GM21737 (cell line): ENCODE measurements at regions not wholly inside any gene's neighbourhood (a gene's known extent, or its start where the extent isn't known, plus 50 kb on each side); places are given as distances from the start of the nearest gene placed in this dataset.

Source experiments
- ATAC-seq: cut with Tn5 transposase; IDR thresholded peaks from one replicate; pipeline ENCODE4 v1.9.1; 2021; ENCODE audit warnings: mild to moderate bottlenecking, moderate library complexity; ENCODE audit not compliant: unreplicated experiment

DNA sequence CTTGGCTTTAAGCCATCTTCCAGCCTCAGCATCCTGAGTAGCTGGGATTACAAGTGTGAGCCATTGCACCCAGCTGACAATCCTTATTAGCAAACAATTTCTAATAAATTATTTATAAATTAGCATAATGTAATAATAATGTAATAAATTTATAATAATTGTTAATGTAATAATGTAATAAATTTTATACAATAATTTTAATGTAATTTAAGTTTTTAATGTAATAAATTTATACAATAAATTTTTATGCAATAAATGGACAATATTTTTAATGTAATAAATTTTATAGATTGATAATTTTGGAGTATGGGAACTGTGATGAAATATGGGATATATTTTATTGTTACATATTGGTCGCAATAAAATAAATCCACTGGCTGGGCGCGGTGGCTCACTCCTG, 1457.5 kb downstream of the KCNT2 start:
- no peak for ATAC-seq

DNA sequence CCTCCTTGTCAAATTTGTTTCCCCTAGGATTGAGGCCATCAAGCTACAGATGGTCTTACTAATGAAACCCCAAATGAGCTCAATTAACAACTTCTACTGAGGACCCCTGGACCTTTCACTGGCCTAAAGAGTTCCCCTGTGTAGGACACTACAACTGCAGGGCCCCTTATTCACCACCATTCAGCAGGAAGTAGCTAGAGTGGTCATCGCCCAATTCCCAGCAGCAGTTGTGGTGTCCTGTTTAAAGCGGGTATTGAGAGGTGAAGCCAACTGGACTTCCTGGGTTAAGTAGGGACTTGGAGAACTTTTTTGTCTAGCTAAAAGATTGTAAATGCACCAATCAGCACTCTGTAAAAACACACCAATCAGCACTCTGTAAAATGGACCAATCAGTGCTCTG, 1466.9 kb downstream of the KCNT2 start:
- no peak for ATAC-seq

DNA sequence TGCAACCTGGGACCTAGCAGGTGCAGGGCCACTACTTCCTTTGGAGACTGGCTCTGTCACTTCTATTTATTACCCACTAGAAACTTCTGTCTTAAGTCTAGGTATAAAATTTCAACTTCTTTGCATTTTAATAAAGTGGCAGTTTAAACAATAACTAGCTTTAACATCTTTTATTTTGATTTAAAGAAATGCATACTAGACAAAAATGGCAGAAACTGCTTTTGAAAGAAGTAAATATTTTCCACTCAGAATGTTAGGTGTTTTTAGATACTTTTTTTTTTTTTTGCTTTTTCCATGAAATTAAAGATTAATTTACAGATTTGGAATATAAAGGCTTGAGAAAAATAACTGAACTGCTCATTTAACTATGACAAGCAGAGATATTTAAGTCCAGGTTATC, 1477.6 kb downstream of the KCNT2 start:
- no peak for ATAC-seq

DNA sequence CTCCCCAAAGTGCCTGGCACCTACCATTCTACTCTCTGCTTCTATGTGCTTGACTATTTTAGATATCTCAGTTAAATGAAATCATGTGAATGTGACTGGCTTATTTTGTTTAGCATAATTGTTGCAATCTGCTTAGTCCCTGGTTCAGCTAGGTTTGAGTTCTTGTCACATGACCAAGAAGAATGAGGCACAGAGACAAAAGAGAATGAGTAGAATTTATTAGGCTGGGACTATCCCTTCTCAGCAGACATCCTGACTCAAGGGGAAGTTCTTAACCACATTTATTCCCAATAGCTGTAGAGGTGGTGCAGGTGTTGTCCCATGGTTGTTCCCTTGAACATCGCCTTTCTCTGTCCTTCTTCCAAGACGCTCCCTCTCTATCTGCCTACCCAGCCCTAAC, 1485.7 kb downstream of the KCNT2 start:
- ATAC-seq: no peak

DNA sequence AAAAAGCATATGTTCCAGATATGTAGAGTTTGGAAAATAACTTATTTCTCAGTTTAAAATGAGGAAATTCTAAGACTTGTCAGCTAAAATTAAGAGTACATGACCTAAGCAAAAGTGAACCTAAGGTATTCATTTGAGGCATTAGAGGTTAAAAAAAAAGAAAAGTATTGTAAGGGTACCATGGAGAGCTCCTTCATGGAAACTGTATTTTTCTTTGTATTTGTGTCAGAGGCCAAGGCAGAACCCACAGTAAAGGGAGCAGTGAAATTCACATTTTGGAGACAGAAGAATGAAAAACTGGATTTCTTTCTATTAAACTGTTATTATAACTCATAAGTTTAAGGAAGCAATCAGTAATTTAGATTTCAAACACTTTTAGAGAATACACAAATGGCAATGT, 1494.8 kb downstream of the KCNT2 start:
- ATAC-seq: no peak

DNA sequence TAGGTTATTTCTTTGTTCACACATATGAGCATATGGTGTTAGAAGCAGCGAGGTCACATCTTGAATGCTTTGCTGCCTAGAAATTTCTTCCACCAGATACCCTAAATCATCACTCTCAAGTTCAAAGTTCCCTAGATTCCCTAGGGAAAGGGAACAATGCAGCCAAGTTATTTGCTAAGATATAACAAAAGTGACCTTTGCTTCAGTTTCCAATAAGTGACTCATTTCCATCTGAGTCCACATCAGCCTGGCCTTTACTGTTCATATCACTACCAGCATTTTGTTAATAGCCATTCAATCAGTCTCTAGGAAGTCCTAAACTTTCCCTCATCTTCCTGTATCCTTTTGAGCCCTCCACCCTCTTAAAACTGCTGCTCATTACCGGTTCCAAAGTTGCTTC, 1502.5 kb downstream of the KCNT2 start:
- no peak for ATAC-seq

DNA sequence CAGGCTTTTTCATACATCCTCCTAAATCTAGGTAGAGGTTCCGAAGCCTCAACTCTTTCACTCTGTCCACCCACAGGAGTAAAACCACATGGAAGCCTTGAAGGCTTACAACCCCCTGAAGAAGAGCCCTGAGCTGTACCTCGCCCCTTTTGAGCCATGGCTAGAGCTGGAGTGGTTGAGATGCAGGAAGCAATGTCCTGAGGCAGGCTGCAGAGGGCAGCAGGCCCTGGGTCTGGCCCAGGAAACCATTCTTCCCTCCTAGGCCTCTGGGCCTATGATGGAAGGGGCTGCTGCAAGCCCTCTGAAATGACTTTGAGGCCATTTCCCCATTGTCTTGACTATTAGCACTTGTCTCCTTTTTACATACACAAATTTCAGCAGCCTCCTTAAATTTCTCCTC, 1503.0 kb downstream of the KCNT2 start:
- no peak for ATAC-seq

DNA sequence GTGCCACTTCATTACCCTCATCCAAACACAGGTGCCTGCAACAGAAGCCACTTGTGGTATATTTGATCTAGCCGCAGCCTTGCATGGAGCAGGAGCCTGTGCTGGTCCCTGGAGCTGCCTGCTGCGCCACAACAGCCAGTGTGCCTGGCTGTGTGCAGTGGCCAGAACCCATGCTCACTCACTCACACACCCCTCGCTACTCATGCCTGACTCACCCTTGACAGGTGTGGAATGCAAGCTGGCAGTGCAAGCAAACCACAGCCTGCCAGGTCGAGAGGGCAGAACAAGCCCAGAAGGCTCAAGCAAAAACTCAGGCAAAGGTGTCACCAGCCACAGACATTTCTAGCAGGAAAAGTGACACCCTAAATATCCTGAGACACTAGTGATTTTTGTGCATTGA, 1510.9 kb downstream of the KCNT2 start:
- no peak for ATAC-seq

DNA sequence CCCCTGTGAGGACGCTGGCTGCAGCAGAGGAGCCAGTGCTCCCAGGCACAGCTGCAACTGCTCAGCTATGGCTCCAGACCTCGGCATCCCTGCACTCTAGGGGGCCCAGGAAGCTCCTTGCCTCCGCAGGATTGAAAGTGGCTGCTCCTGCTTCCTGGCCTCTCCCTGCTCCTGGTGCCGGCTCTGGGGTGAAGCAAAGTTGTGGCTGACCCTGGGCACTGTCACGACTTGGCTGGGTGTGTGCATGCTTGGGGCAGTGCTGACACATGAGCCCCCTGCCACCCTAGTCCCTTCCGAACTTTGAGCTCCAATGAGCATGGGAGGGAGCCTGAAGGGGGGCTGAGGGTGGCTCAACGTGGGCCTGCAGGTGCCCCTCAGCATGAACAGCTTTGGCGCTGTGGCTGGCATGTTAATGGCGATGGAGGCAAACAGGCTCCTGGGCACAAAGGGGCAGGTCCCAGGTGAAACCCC, 1512.2 kb downstream of the KCNT2 start:
- ATAC-seq: no peak

DNA sequence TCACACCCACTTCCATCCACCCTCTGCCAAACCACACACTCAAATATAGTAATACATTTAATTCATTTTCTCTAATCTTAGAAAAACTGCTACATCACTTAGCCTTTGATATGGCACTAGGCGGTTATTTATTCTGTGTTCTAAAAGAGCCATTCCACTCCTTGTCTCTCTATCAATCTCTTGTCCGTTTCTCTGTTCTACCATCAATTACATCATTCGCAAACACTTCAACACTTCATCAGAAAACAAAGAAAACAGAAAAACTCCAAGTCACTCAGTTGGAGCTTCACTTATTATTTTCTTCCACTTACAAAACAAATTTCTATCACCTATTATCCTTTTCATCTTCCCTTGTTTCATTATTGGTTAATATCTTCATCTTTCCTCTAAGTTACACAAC, 1523.0 kb downstream of the KCNT2 start:
- no peak for ATAC-seq

DNA sequence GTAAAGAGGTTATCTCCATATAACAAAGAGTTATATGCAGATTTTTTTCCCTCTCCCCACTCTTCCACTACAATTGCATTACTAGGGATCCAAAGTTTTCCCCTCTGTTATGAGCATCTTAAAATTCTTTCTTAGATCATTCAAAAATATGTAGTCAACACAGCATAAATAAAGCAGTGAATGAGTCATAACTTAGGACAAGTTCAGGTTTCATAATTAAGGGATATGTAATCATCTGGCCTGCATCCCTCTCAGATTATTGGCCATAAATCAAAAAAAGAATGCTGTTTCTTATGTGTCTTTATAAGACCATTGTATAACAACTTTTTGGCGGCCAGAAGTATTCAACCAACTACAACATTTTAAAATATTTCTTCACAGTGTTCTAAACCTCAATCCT, 1526.1 kb downstream of the KCNT2 start:
- ATAC-seq: no peak

DNA sequence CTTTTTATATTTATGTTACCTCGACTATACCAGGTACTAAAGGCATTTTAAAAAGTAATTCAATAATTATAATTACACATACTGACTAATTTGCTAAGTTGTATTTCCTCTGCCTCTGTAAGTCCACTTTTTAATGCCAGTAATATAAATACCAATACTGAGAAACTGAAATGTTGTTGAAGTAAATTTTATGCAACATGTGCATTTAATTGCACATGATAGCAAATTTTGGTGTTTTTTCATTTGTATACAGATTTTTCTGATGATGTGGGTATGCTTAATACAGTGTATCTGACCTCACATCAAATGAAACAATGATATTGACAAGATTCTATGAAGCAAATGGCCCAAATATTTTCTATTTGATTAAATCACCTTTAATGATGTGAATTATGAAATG, 1531.6 kb downstream of the KCNT2 start:
- no peak for ATAC-seq

DNA sequence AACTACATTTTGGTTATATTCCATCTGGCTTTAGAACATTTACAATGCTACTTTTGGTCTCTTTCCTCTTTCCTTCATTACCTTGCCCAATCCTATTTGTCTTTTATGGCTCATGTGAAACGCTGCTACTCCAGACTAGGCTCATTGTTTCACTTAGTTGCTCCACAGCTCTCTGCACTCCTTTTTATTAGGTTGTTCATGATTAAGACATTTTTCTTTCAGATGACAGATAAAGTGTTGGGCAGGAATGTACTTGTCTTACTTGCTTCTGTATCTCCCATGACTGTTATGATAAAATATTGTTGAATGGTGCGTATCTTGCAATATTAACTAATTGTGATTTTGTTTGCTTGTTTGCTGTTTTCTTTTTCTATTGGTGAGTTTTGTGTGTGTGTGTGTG, 1532.3 kb downstream of the KCNT2 start:
- ATAC-seq: no peak

DNA sequence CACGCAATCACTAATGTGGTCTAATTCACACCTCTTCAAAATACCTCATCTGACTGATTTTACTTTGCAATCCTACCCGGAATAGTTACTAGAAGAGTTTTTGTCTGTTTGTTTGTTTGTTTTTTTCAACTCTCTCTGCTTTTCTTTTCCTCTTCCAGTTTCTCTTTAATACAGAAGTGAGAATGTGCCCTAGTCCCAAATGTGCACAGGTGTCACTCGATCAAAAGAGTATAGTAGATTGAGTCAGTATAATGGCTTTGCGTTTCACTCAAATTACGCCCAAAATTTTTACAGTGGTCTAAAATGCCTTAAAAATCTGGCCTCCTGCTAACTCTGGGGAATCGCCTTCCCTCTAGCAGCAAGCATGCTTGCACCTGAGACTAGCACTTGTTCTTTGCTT, 1536.8 kb downstream of the KCNT2 start:
- ATAC-seq: no peak

DNA sequence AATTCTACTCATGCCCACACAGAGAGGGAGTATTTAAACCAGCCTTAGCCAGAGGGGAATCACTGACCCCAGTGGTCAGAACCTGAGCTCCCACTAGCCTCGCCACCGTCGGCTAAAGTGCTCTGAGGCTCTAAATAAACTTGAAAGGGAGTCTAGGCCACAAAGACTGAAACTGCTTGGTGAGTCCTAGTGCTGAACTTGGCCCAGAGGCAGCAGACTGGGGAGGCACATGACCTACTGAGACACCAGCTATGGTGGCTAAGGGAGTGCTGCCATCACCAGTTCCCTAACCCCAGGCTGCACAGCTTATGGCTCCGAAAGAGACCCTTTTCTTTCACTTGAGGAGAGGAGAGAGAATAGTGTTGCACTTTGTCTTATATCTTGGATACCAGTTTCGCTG, 1542.8 kb downstream of the KCNT2 start:
- ATAC-seq: no peak

DNA sequence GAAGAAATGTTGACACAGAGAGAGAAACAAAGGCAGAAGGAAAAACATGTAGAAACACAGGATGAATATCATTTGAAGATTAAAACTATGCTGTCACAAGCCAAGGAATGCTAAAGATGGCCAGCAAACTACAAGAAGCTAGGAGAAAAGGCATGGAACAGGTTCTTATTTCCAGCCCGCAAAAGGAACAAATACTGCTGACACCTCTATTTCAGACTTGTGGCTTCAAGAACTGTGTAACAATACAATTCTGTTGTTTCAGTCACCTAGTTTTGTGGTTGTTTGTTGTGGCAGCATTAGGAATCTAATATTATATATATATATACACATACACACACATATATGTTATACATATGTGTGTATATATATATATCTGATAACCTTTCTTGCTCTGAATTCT, 1543.9 kb downstream of the KCNT2 start:
- ATAC-seq: no peak

DNA sequence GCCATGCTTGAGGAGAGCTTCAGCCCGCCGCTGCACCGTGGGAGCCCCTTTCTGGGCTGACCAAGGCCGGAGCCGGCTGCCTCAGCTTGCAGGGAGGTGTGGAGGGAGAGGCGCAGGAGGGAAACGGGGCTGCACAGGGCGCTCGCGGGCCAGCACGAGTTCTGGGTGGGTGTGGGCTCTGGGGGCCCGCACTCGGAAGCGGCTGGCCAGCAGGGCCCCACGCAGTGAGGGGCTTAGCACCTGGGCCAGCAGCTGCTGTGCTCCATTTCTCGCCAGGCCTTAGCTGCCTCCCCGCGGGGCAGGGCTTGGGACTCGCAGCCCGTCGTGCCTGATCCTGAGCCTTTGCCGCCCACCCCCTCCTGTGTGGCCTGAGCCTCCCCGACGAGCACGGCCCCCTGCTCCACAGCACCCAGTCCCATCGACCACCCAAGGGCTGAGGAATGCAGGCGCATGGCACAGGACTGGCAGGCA, 1554.0 kb downstream of the KCNT2 start:
- ATAC-seq: no peak

DNA sequence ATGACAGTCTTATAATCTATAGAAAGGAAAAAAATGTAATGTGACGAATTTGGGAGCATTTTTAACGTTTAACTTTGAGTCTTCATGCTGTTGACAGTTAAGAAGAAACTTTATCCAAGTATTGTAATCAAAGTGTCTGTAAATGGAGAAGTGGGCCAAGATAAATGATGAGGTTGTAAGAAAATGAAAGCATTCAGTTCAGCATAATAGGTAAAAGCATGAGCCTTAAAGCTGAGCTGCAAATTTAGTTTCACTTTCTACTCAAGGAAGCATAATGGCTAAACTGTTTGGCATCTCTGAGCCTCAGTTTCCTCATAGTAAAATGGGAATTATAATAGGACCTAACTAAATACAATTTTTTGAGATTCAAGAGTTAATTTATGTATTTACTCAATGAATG, 1554.8 kb downstream of the KCNT2 start:
- ATAC-seq: no peak

DNA sequence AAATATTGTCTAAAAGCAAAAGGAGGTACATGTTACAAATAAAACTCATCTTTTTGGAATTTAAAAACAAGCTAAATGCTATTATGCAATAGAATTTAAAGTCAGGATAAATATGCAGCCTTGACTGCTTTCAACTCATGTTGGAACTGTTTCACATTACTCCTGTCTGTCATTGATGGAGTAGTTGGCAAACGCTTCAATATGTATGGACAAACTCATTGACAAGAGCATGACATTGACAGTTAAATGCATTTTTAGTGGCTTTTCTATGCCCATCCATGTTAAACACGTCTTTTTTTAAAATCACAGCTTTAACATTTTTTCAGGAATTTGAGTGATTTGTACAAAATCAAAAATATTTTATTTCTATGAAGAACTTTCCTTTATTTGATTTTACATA, 1560.5 kb downstream of the KCNT2 start:
- ATAC-seq: no peak

DNA sequence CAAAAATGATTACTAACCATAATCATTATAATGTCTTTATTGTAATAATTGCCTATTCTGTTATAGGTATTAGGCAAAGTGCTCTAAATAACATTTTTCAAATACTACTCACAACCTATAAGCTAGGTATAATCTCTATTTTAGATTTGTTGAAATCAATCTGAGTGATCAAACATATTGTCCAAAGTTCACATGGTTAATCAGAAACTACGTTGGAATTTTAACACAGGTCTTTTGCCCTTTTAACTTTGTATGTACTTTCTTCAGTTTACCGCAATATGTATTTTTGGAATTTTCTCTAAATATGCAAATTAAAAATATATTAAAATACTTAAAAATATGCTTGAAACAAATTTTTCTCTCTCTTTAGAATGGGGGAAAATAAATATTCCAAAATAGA, 1563.2 kb downstream of the KCNT2 start:
- ATAC-seq: no peak

DNA sequence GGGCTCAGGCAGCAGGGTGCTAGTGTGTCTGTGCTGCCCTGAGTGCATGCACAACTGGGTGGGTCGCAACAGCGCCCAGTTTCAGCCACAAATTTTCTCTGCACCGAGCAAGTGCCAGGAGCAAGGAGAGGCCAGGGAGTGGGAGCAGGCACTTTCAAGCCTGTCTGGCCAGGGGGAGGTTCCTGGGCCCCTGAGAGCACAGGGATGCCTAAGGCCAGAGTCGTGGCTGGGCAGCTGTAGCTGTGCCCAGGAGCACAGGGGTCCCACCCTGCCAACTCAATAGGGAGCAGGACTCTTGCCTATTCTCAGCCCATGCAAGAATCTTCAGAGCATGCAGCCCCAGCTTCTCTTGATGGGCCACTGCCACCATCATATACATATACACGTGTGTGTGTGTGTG, 1577.4 kb downstream of the KCNT2 start:
- ATAC-seq: no peak

DNA sequence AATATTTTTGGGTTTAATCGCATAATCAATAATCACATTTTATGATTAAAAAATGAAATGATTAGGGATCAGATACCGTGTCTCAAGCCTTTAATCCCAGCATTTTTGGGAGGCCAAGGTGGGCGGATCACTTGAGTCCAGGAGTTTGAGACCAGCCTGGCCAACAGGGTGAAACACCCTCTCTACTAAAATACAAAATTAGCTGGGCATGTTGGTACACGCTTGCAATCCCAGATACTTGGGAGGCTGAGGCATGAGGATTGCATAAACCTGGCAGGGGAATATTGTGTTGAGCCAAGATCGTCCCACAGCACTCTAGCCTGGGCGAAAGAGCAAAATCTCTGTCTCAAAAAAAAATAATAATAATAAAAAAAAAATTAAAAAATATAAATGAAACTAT, 1581.4 kb downstream of the KCNT2 start:
- no peak for ATAC-seq

DNA sequence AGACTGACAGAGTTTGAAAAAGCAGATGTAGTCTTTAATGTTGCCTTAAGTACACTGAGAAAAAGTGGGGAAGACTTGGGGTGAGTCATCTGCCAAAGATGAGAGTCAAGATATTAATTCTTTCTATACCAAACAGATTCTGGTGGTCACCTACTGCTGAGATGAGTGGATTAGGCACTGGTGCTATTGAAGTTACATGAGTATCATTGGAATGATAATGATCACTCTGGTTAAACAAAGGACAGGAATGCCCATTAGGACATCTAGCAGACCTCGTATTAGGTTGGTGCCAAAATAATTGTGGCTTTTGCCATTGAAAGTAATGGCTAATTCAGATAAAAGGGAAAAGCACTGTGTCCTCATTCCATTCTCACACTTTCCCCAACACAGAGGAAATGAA, 1588.9 kb downstream of the KCNT2 start:
- no peak for ATAC-seq

DNA sequence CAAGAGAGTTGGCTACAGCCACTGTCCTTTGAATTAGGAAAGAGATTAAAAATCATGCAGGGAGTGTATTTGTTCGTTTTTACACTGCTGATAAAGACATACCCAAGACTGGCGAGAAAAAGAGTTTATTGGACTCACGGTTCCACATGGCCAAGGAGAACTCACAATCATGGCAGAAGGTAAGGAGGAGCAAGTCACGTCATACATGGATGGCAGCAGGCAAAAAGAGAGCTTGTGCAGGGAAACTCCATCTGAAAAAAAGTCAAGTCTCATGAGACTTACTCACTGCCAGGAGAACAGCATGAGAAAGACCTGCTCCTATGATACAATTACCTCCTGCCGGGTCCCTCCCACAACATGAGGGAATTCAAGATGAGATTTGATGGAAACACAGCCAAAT, 1595.2 kb downstream of the KCNT2 start:
- ATAC-seq: no peak
